H9 (cell line): ENCODE measurements at regions not wholly inside any gene's neighbourhood (a gene's known extent, or its start where the extent isn't known, plus 50 kb on each side); places are given as distances from the start of the nearest gene placed in this dataset.

Source experiments
- DNase-seq: peaks from one replicate; pipeline ENCODE4 v3.0.0-alpha.2; 2017
- H2AFZ ChIP-seq: one replicate; pipeline ENCODE4 v1.6.1; 2013; ENCODE audit warnings: mild to moderate bottlenecking, low read length, control low read depth, moderate library complexity
- H2AK5ac ChIP-seq: 2 replicates; pipeline ENCODE4 v1.6.1; 2013; ENCODE audit warnings: low read length, control low read depth, mixed read lengths; ENCODE audit not compliant: insufficient read length
- H2BK120ac ChIP-seq: one replicate; pipeline ENCODE4 v1.6.1; 2013; ENCODE audit warnings: low read depth, mild to moderate bottlenecking, low read length, control low read depth, inconsistent platforms; ENCODE audit not compliant: poor library complexity, severe bottlenecking
- H2BK12ac ChIP-seq: 2 replicates; pipeline ENCODE4 v1.6.1; 2013; ENCODE audit warnings: low read length, control low read depth, mixed read lengths, low read depth; ENCODE audit not compliant: insufficient read length
- H2BK15ac ChIP-seq: 2 replicates; pipeline ENCODE4 v1.6.1; 2013; ENCODE audit warnings: low read depth, low read length, control low read depth
- H2BK20ac ChIP-seq: one replicate; pipeline ENCODE4 v1.6.1; 2013; ENCODE audit warnings: low read depth, mild to moderate bottlenecking, low read length, control low read depth, inconsistent platforms; ENCODE audit not compliant: poor library complexity, severe bottlenecking
- H2BK5ac ChIP-seq: 2 replicates; pipeline ENCODE4 v1.6.1; 2013; ENCODE audit warnings: low read length, control low read depth, mixed read lengths; ENCODE audit not compliant: insufficient read length
- H3K14ac ChIP-seq: 2 replicates; pipeline ENCODE4 v1.6.1; 2013; ENCODE audit warnings: low read length, control low read depth; ENCODE audit not compliant: insufficient read depth
- H3K18ac ChIP-seq: 2 replicates; pipeline ENCODE4 v1.6.1; 2013; ENCODE audit warnings: low read depth, mild to moderate bottlenecking, mixed read lengths, low read length, control low read depth; ENCODE audit not compliant: insufficient read length
- H3K23ac ChIP-seq: 2 replicates; pipeline ENCODE4 v1.6.1; 2013; ENCODE audit warnings: low read length, control low read depth, mixed read lengths, low read depth; ENCODE audit not compliant: insufficient read length
- H3K23me2 ChIP-seq: 2 replicates; pipeline ENCODE4 v1.6.1; 2013; ENCODE audit warnings: low read depth, mild to moderate bottlenecking, mixed read lengths, low read length, control low read depth; ENCODE audit not compliant: insufficient read length, poor library complexity, severe bottlenecking
- H3K27ac ChIP-seq: 2 replicates; pipeline ENCODE4 v1.5.1; 2013; ENCODE audit warnings: low read length, control low read depth, mixed read lengths, low read depth; ENCODE audit not compliant: insufficient read length
- H3K27me3 ChIP-seq: 2 replicates; pipeline ENCODE4 v1.6.1; 2013; ENCODE audit warnings: low read length, control low read depth, inconsistent platforms; ENCODE audit not compliant: insufficient read depth
- H3K4ac ChIP-seq: 2 replicates; pipeline ENCODE4 v1.6.1; 2013; ENCODE audit warnings: low read depth, mild to moderate bottlenecking, control low read depth, inconsistent platforms, low read length, moderate library complexity
- H3K4me1 ChIP-seq: 2 replicates; pipeline ENCODE4 v1.6.1; 2013; ENCODE audit warnings: low read length, control low read depth, inconsistent platforms; ENCODE audit not compliant: insufficient read depth
- H3K4me2 ChIP-seq: 2 replicates; pipeline ENCODE4 v1.6.1; 2013; ENCODE audit warnings: low read length, control low read depth, mixed read lengths; ENCODE audit not compliant: insufficient read length, insufficient read depth
- H3K56ac ChIP-seq: 2 replicates; pipeline ENCODE4 v1.6.1; 2013; ENCODE audit warnings: low read depth, mild to moderate bottlenecking, mixed read lengths, low read length, control low read depth; ENCODE audit not compliant: insufficient read length
- H3K79me1 ChIP-seq: 2 replicates; pipeline ENCODE4 v1.6.1; 2013; ENCODE audit warnings: low read depth, mild to moderate bottlenecking, moderate library complexity, low read length, control low read depth, inconsistent platforms; ENCODE audit not compliant: insufficient read depth, poor library complexity, severe bottlenecking
- H3K79me2 ChIP-seq: 2 replicates; pipeline ENCODE4 v1.6.1; 2013; ENCODE audit warnings: low read length, control low read depth, inconsistent platforms; ENCODE audit not compliant: insufficient read depth
- H3K9ac ChIP-seq: 2 replicates; pipeline ENCODE4 v1.6.1; 2013; ENCODE audit warnings: low read length, control low read depth, mixed read lengths; ENCODE audit not compliant: insufficient read length; ENCODE audit errors: extremely low read depth
- H3K9me3 ChIP-seq: one replicate; pipeline ENCODE4 v1.6.1; 2013; ENCODE audit warnings: low read depth, low read length, inconsistent platforms; ENCODE audit not compliant: control insufficient read depth
- H3T11ph ChIP-seq: one replicate; pipeline ENCODE4 v1.6.1; 2013; ENCODE audit warnings: mild to moderate bottlenecking, low read length, control low read depth, inconsistent platforms
- H4K20me1 ChIP-seq: one replicate; pipeline ENCODE4 v1.6.1; 2013; ENCODE audit not compliant: control insufficient read depth, insufficient read length, insufficient read depth
- H4K5ac ChIP-seq: 2 replicates; pipeline ENCODE4 v1.6.1; 2013; ENCODE audit warnings: low read depth, mild to moderate bottlenecking, mixed read lengths, low read length, control low read depth; ENCODE audit not compliant: insufficient read length
- H4K8ac ChIP-seq: replicated peaks from 2 replicates; pipeline ENCODE4 v1.6.1; 2013; ENCODE audit warnings: low read length, control low read depth, mixed read lengths, low read depth; ENCODE audit not compliant: insufficient read length
- H4K91ac ChIP-seq: 2 replicates; pipeline ENCODE4 v1.6.1; 2013; ENCODE audit warnings: low read depth, mild to moderate bottlenecking, moderate library complexity, mixed read lengths, low read length, control low read depth; ENCODE audit not compliant: insufficient read length
- H3K27ac Mint-ChIP-seq, 3 experiments: 2 replicates in 2 of 3; 3 replicates in 1 of 3; pipeline ENCODE4 v1.8.0; 2020 to 2021; ENCODE audit warnings: mixed read lengths in 3 of 3, mild to moderate bottlenecking in 1 of 3, moderate library complexity in 1 of 3
- H3K27me3 Mint-ChIP-seq: 2 replicates; pipeline ENCODE4 v1.8.0; 2021; ENCODE audit warnings: low read depth, mild to moderate bottlenecking, moderate library complexity, mixed read lengths
- H3K36me3 Mint-ChIP-seq, 3 experiments: 2 replicates in 2 of 3; 3 replicates in 1 of 3; pipeline ENCODE4 v1.8.0; 2020 to 2021; ENCODE audit warnings: low read depth in 3 of 3, mixed read lengths in 3 of 3; ENCODE audit not compliant: insufficient read depth in 1 of 3
- H3K4me1 Mint-ChIP-seq, 2 experiments: 2 replicates each; pipeline ENCODE4 v1.8.0; 2020; ENCODE audit warnings: mixed read lengths in 2 of 2
- H3K4me3 Mint-ChIP-seq, 2 experiments: 2 replicates in 1 of 2; 3 replicates in 1 of 2; pipeline ENCODE4 v1.8.0; 2020 to 2021; ENCODE audit warnings: mild to moderate bottlenecking in 2 of 2, mixed read lengths in 2 of 2, moderate library complexity in 1 of 2
- H3K9me3 Mint-ChIP-seq, 2 experiments: 2 replicates in 1 of 2; 3 replicates in 1 of 2; pipeline ENCODE4 v1.8.0; 2020; ENCODE audit warnings: mild to moderate bottlenecking in 2 of 2, mixed read lengths in 2 of 2, moderate library complexity in 1 of 2
- CTCF ChIP-seq: fragments of 200-600 bp; sonication (generic); conservative IDR thresholded peaks from 3 replicates; pipeline ENCODE4 v1.8.0; 2021; ENCODE audit warnings: antibody characterized with exemption, mild to moderate bottlenecking
- WGBS: extraction: QIAGEN DNeasy Blood & Tissue Kit; methylation state at CpG from one replicate; pipeline ENCODE4 v1.1.7; 2013; ENCODE audit warnings: missing lambda C conversion rate, low lambda C conversion rate, mixed read lengths; ENCODE audit not compliant: insufficient read length; ENCODE audit errors: extremely low coverage; 5-methylcytosine and 5-hydroxymethylcytosine counted together

- no peak for TF ChIP-seq CTCF
- Mint-ChIP-seq H3K27me3 (no peaks in the 10 kb centered on the region; the same call in 1 of the 2 replicates), H3K36me3 (no peaks in the 10 kb centered on the region), H3K4me1 (no peaks in the 10 kb centered on the region), H3K4me3 (no peak overlapping the region), H3K9me3 (no peaks in the 10 kb centered on the region), H3K27ac (no peak overlapping the region)
- Histone ChIP-seq H2BK20ac (no peak overlapping the region), H2AK5ac (no peak overlapping the region), H2BK120ac (no peak overlapping the region), H3K27me3 (0 out of 2 replicates have a peak, but pooled peaks cover 2% of the 10 kb centered on the region), H4K8ac (no peak overlapping the region), H3K79me2 (no peaks in the 10 kb centered on the region), H3K4me1 (no peaks in the 10 kb centered on the region), H4K91ac (no peak overlapping the region), H2BK5ac (no peak overlapping the region), H4K5ac (no peak overlapping the region), H2BK15ac (no peak overlapping the region), H3K56ac (no peak overlapping the region), H3K18ac (no peak overlapping the region), H3K4me2 (no peak overlapping the region), H3K9ac (no peak overlapping the region), H3K79me1 (no peaks in the 10 kb centered on the region), H3K27ac (no peak overlapping the region), H3K23me2 (no peaks in the 10 kb centered on the region), H2BK12ac (no peak overlapping the region), H2AFZ (no peak overlapping the region), H3K9me3 (no peaks in the 10 kb centered on the region), H3K23ac (no peak overlapping the region), H3K14ac (no peak overlapping the region), H4K20me1 (no peaks in the 10 kb centered on the region), H3T11ph (no peak overlapping the region), H3K4ac (no peak overlapping the region)
- no peak for DNase-seq
- no CpG with 5 or more reads among the region's 1 CpG for WGBS
Measured at GRCh38 chr10:113290137-113290536, 262.7 kb upstream of the HABP2 start.
